ENCODE measurements at regions not wholly inside any gene's neighbourhood (a gene's known extent, or its start where the extent isn't known, plus 50 kb on each side); places are given as distances from the start of the nearest gene placed in this dataset.

GRCh38 chr2:182577816-182578215, 138.2 kb upstream of the DNAJC10 start:
- Histone ChIP-seq H3K27me3 (ENCODE audit: control insufficient read depth, insufficient read depth, low read length, poor library complexity, severe bottlenecking) (no peaks in the 10 kb centered on the region), H3K36me3 (ENCODE audit: control insufficient read depth, insufficient read depth, low read length) (no peaks in the 10 kb centered on the region), H3K9me3 (ENCODE audit: control insufficient read depth, low read length) (no peaks in the 10 kb centered on the region), H3K27ac (ENCODE audit: insufficient read depth, low read depth, low read length, poor library complexity, severe bottlenecking) (no peak overlapping the region), H3K4me1 (ENCODE audit: control insufficient read depth, insufficient read depth, low read length) (no peaks in the 10 kb centered on the region), H3K4me3 (ENCODE audit: insufficient read depth, low read depth, low read length) (no peak overlapping the region)
- WGBS, 2 experiments: 94 to 97% methylated on average over 6 of the region's 6 CpGs

GRCh38 chr2:182581196-182581935, 134.7 kb upstream of the DNAJC10 start:
- no peaks in the 10 kb centered on the region for H3K9me3 ChIP-seq (ENCODE audit: control insufficient read depth, low read length)
- no peak overlapping the region for H3K27ac ChIP-seq (ENCODE audit: insufficient read depth, low read depth, low read length, poor library complexity, severe bottlenecking)
- 86 to 90% methylated on average over 2 to 3 of the region's 4 CpGs for WGBS, 2 experiments
- H3K4me3 ChIP-seq (ENCODE audit: insufficient read depth, low read depth, low read length): no peak overlapping the region
- H3K36me3 ChIP-seq (ENCODE audit: control insufficient read depth, insufficient read depth, low read length): no peaks in the 10 kb centered on the region
- no peaks in the 10 kb centered on the region for H3K4me1 ChIP-seq (ENCODE audit: control insufficient read depth, insufficient read depth, low read length)
- H3K27me3 ChIP-seq (ENCODE audit: control insufficient read depth, insufficient read depth, low read length, poor library complexity, severe bottlenecking): no peaks in the 10 kb centered on the region

GRCh38 chr2:182584462-182584861, 131.6 kb upstream of the DNAJC10 start:
- no peaks in the 10 kb centered on the region for H3K36me3 ChIP-seq (ENCODE audit: control insufficient read depth, insufficient read depth, low read length)
- 94 to 97% methylated on average over 3 of the region's 3 CpGs for WGBS, 2 experiments

GRCh38 chr2:182585001-182585400, 131.1 kb upstream of the DNAJC10 start:
- H3K36me3 ChIP-seq (ENCODE audit: control insufficient read depth, insufficient read depth, low read length): no peaks in the 10 kb centered on the region
- no peaks in the 10 kb centered on the region for H3K27me3 ChIP-seq (ENCODE audit: control insufficient read depth, insufficient read depth, low read length, poor library complexity, severe bottlenecking)
- H3K4me3 ChIP-seq (ENCODE audit: insufficient read depth, low read depth, low read length): no peak overlapping the region
- WGBS, 2 experiments: 75 to 97% methylated on average over 2 to 3 of the region's 3 CpGs
- no peaks in the 10 kb centered on the region for H3K4me1 ChIP-seq (ENCODE audit: control insufficient read depth, insufficient read depth, low read length)
- H3K27ac ChIP-seq (ENCODE audit: insufficient read depth, low read depth, low read length, poor library complexity, severe bottlenecking): no peak overlapping the region
- no peaks in the 10 kb centered on the region for H3K9me3 ChIP-seq (ENCODE audit: control insufficient read depth, low read length)

More at GRCh38 chr2:182584462-182584861, 131.6 kb upstream of the DNAJC10 start:
- Histone ChIP-seq H3K4me3 (ENCODE audit: insufficient read depth, low read depth, low read length) (no peak overlapping the region), H3K4me1 (ENCODE audit: control insufficient read depth, insufficient read depth, low read length) (no peaks in the 10 kb centered on the region), H3K27me3 (ENCODE audit: control insufficient read depth, insufficient read depth, low read length, poor library complexity, severe bottlenecking) (no peaks in the 10 kb centered on the region), H3K27ac (ENCODE audit: insufficient read depth, low read depth, low read length, poor library complexity, severe bottlenecking) (no peak overlapping the region), H3K9me3 (ENCODE audit: control insufficient read depth, low read length) (no peaks in the 10 kb centered on the region)

- no peaks in the 10 kb centered on the region for H3K27me3 ChIP-seq (ENCODE audit: control insufficient read depth, insufficient read depth, low read length, poor library complexity, severe bottlenecking)
- no peak overlapping the region for H3K4me3 ChIP-seq (ENCODE audit: insufficient read depth, low read depth, low read length)
- H3K9me3 ChIP-seq (ENCODE audit: control insufficient read depth, low read length): no peaks in the 10 kb centered on the region
- WGBS, 2 experiments: 80 to 100% methylated on average over 1 of the region's 2 CpGs
- no peaks in the 10 kb centered on the region for H3K36me3 ChIP-seq (ENCODE audit: control insufficient read depth, insufficient read depth, low read length)
- H3K27ac ChIP-seq (ENCODE audit: insufficient read depth, low read depth, low read length, poor library complexity, severe bottlenecking): no peak overlapping the region
- no peaks in the 10 kb centered on the region for H3K4me1 ChIP-seq (ENCODE audit: control insufficient read depth, insufficient read depth, low read length)
These were observed 130.6 kb upstream of the DNAJC10 start for GRCh38 chr2:182585430-182585829.

GRCh38 chr2:182586426-182586825, 129.6 kb upstream of the DNAJC10 start:
- no peaks in the 10 kb centered on the region for H3K9me3 ChIP-seq (ENCODE audit: control insufficient read depth, low read length)
- H3K4me3 ChIP-seq (ENCODE audit: insufficient read depth, low read depth, low read length): no peak overlapping the region
- 90 to 91% methylated on average over 2 of the region's 2 CpGs for WGBS, 2 experiments
- no peaks in the 10 kb centered on the region for H3K27me3 ChIP-seq (ENCODE audit: control insufficient read depth, insufficient read depth, low read length, poor library complexity, severe bottlenecking)
- no peaks in the 10 kb centered on the region for H3K4me1 ChIP-seq (ENCODE audit: control insufficient read depth, insufficient read depth, low read length)
- H3K27ac ChIP-seq (ENCODE audit: insufficient read depth, low read depth, low read length, poor library complexity, severe bottlenecking): no peak overlapping the region
- no peaks in the 10 kb centered on the region for H3K36me3 ChIP-seq (ENCODE audit: control insufficient read depth, insufficient read depth, low read length)

- 86 to 95% methylated on average over 1 of the region's 1 CpG for WGBS, 2 experiments
- H3K27ac ChIP-seq (ENCODE audit: insufficient read depth, low read depth, low read length, poor library complexity, severe bottlenecking): no peak overlapping the region
These were observed 128.2 kb upstream of the DNAJC10 start for GRCh38 chr2:182587831-182588230.

GRCh38 chr2:182589121-182589520, 126.9 kb upstream of the DNAJC10 start:
- no peaks in the 10 kb centered on the region for H3K4me1 ChIP-seq (ENCODE audit: control insufficient read depth, insufficient read depth, low read length)

More at GRCh38 chr2:182587831-182588230, 128.2 kb upstream of the DNAJC10 start:
- Histone ChIP-seq H3K4me3 (ENCODE audit: insufficient read depth, low read depth, low read length) (no peak overlapping the region), H3K4me1 (ENCODE audit: control insufficient read depth, insufficient read depth, low read length) (no peaks in the 10 kb centered on the region), H3K9me3 (ENCODE audit: control insufficient read depth, low read length) (no peaks in the 10 kb centered on the region), H3K27me3 (ENCODE audit: control insufficient read depth, insufficient read depth, low read length, poor library complexity, severe bottlenecking) (no peaks in the 10 kb centered on the region), H3K36me3 (ENCODE audit: control insufficient read depth, insufficient read depth, low read length) (no peaks in the 10 kb centered on the region)

GRCh38 chr2:182591774-182592173, 124.3 kb upstream of the DNAJC10 start:
- H3K4me3 ChIP-seq (ENCODE audit: insufficient read depth, low read depth, low read length): no peak overlapping the region
- H3K9me3 ChIP-seq (ENCODE audit: control insufficient read depth, low read length): no peaks in the 10 kb centered on the region
- H3K4me1 ChIP-seq (ENCODE audit: control insufficient read depth, insufficient read depth, low read length): no peaks in the 10 kb centered on the region
- no peak overlapping the region for H3K27ac ChIP-seq (ENCODE audit: insufficient read depth, low read depth, low read length, poor library complexity, severe bottlenecking)
- WGBS, 2 experiments: 18 to 21% methylated on average over 1 of the region's 1 CpG
- no peaks in the 10 kb centered on the region for H3K36me3 ChIP-seq (ENCODE audit: control insufficient read depth, insufficient read depth, low read length)
- H3K27me3 ChIP-seq (ENCODE audit: control insufficient read depth, insufficient read depth, low read length, poor library complexity, severe bottlenecking): no peaks in the 10 kb centered on the region

More at GRCh38 chr2:182589121-182589520, 126.9 kb upstream of the DNAJC10 start:
- H3K4me3 ChIP-seq (ENCODE audit: insufficient read depth, low read depth, low read length): no peak overlapping the region
- H3K9me3 ChIP-seq (ENCODE audit: control insufficient read depth, low read length): no peaks in the 10 kb centered on the region
- H3K27ac ChIP-seq (ENCODE audit: insufficient read depth, low read depth, low read length, poor library complexity, severe bottlenecking): no peak overlapping the region
- no peaks in the 10 kb centered on the region for H3K27me3 ChIP-seq (ENCODE audit: control insufficient read depth, insufficient read depth, low read length, poor library complexity, severe bottlenecking)
- H3K36me3 ChIP-seq (ENCODE audit: control insufficient read depth, insufficient read depth, low read length): no peaks in the 10 kb centered on the region

- WGBS, 2 experiments: 88 to 90% methylated on average over 3 to 4 of the region's 4 CpGs
- H3K9me3 ChIP-seq (ENCODE audit: control insufficient read depth, low read length): no peaks in the 10 kb centered on the region
- no peak overlapping the region for H3K4me3 ChIP-seq (ENCODE audit: insufficient read depth, low read depth, low read length)
- no peaks in the 10 kb centered on the region for H3K36me3 ChIP-seq (ENCODE audit: control insufficient read depth, insufficient read depth, low read length)
- H3K4me1 ChIP-seq (ENCODE audit: control insufficient read depth, insufficient read depth, low read length): no peaks in the 10 kb centered on the region
- H3K27me3 ChIP-seq (ENCODE audit: control insufficient read depth, insufficient read depth, low read length, poor library complexity, severe bottlenecking): no peaks in the 10 kb centered on the region
- no peak overlapping the region for H3K27ac ChIP-seq (ENCODE audit: insufficient read depth, low read depth, low read length, poor library complexity, severe bottlenecking)
These were observed 123.2 kb upstream of the DNAJC10 start for GRCh38 chr2:182592691-182593393.

Measured in ectodermal cell (in vitro differentiated cells).